HG03571 (cell line): ENCODE measurements at regions not wholly inside any gene's neighbourhood (a gene's known extent, or its start where the extent isn't known, plus 50 kb on each side); places are given as distances from the start of the nearest gene placed in this dataset.

Experiments
- ATAC-seq: cut with Tn5 transposase; IDR thresholded peaks from one replicate; pipeline ENCODE4 v1.9.1; 2021; ENCODE audit not compliant: unreplicated experiment

DNA sequence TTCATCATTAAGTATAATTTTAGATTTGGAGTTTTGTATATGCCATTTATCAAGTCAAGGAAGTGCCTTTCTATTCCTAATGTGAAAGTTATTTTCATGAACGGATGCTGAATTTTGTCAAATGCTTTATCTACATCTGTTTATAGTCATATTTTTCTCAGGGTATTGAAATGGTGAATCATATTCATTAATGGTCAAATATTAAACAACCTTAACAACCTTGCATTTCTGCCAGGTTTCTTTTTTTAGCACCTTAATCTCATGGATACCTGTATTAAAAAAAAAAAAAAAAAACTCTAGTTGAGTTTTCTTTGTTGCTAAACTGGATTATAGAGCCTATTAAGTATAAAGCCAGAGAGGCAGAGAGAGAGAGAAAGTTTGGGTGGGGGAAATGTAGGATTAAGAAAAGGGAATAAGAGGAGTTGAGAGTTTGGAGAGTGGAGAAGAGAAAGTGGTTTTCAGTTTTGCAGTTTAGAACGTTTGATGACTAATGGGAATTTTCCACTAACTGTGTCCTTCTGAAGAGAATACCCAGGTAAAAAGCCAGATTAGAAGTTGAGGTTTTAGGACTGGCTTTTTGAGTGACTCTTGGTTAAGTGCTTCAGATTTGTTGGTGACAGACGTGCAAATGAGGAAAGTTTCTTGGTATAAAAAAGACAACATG is 305.0 kb downstream of the HLX start:
- ATAC-seq, result no peak

- no peak for ATAC-seq
These were observed 307.9 kb downstream of the HLX start for GRCh38 chr1:221187174-221187573.

GRCh38 chr1:221188458-221188857 is 309.2 kb downstream of the HLX start:
- no peak for ATAC-seq

DNA sequence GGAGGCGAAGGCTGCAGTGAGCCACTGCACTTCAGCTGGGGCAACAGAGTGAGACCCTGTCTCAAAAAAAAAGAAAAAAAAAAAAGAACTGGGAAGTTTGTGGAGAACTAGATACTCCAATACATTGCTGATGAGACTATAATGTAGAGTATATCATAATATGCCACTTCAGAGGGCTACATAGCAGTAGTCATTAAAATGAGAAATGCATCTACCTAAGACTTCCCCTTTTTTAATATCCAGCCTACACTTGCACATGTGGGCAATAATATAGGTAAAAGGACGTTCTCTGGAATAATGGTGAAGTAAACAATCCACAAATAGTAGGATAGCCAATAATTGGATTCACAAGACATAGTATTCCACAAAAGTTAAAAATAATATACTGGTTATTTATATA is 311.0 kb downstream of the HLX start:
- ATAC-seq, result no peak

DNA sequence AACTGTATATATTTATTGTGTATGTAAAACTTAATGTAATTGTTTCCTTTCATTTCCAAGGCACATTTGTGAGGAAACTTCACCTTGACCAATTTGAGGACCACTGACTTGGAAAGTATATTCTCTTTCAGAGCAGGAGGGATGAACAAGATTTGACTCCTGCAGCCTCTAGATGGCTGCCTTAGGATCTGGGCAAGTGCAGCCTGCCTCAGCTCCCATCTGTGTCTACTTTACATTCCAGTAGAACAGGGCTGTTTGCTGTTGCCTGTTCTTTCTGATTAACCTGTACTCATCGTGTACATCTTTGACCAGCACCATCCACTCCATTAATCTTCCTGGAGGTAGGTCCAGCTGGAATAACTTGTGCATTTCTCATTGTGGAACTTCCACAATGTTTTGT is 312.8 kb downstream of the HLX start:
- no peak for ATAC-seq

- ATAC-seq, result no peak
These were observed 321.2 kb downstream of the HLX start for GRCh38 chr1:221200464-221200863.

DNA sequence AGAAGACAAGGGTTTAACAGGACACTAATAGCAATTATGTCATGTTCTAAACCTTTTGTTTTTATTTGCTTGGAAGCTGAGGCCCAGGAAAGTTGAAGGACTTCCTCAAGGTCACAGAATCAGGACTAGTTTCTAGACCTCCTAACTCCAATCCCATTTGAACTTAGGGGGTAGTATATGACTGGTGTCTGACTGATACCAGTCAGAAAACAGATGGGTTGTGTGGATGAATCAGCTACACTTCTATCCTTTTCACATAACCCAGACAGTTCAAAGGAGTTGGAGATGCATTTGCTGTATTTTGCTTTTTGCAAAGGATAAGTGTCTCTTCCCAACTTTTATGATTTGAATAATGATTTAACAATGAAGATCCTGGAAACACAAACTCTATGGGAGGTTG is 322.5 kb downstream of the HLX start:
- ATAC-seq, result no peak

DNA sequence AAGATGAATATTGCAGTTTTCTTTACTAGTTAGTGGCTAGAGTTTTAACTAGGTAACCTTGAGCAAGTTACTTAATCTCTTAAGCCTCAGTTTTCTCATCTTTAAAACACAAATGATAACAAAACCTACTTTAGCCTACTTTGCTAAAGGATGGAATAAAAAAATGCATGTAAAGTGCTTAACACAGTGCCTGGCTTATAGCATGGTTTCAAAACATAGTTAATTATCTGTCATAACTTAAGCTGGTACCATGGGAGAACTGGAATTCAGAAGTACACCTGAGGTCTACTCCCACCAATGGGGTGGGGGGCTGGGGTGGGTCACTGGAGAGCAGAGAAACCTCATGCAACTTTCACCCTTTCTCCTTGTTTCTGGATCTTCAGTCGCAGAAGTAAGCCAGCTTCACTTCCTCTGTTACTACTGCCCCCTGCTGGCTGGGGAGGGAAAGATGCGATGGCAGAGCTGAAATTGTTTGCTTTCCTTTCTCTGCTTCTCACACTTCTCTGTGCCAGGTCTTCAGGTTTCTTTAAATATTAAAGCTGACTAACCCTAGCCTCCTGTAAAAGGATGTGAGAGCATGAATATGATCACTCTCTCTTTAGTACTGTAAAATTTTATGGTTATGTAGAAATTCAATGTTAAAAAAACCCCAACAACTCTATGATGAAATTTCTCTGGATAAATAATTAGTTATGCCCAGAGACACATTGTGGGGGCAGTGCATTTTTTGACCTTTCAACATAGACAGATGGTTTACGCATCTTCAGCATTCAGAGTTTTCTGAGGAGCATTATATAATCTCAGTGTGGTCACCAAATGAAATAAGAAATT is 324.2 kb downstream of the HLX start:
- ATAC-seq, result no peak

- ATAC-seq, result no peak
These were observed 325.0 kb downstream of the HLX start for GRCh38 chr1:221204055-221204833.

DNA sequence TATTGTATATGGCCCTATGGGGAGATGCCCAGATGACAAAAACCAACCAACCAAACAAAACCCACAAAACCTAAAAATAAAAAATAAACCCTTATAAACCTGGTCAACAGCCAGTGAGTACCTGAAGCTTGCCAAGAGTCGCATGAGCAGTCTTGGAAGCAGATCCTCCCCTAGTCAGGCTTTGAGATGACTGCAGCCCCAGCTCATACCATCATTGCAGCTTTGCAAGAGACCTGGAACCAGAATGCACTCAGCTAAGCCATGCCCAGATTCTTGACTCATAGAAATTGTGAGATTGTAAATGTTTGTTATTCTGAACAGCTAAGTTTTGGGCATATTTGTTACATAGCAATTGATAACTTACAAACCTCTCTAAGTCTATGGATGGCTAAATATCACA is 326.8 kb downstream of the HLX start:
- no peak for ATAC-seq

DNA sequence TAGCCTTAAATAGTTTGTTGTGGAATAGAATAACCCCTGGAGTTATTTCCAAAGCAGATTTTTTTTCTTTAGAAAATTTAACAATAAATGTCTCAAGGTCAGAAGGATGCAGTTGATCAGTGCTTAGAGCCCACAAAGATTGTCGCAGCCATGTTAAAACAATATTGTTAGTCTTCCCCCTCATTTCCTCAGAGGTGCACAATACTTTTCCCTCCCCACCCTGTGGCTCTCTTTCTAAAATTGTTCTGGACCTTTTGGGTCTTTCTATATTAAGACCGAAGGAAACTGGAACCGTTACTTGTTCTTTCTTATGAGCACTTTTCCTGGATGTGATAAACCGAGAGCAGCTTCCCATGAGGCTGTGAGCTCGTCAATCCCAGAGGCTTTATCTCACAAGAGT is 333.7 kb downstream of the HLX start:
- ATAC-seq, result no peak

GRCh38 chr1:221217029-221217428 is 337.8 kb downstream of the HLX start:
- ATAC-seq, result no peak

DNA sequence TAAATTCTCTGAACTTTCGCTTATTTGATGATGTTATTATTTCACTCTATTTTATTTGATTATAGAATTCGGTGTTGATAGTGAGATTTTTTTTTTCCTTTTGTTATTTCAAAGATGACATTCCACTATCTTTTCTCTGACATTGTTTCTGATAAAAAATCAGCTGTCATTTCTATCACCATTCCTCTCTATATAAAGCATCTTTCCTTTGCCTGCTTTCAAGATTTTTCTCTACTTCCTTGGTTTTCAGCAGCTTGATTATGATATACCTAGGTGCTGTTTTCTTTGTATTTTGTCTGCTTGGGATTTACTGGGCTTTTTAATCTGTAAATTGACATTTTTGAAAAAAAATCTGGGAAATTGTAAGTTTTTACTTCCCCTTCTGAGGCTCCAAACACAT is 344.0 kb downstream of the HLX start:
- no peak for ATAC-seq

- ATAC-seq, result no peak
These were observed 348.2 kb downstream of the HLX start for GRCh38 chr1:221227460-221227859.

GRCh38 chr1:221227872-221228337 is 348.7 kb downstream of the HLX start:
- no peak for ATAC-seq

DNA sequence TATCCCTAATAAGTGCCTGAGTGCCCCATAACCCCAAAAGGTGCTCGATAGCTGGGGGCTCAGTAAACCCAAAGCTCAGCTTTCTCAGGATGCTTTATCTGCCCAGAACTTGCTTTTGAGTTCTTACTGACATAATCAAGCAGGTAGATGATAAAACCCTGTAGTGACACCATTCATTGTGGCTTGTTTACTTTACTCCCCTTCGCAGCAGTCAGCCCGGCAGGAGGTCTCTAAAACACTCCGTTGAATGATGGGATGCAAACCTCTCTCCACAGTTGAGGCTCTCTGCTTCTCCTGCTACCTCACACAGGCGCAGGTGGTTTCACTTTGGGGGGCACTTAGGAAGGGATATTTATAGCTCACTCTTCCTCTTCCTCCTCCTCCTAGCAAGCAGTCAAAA is 349.4 kb downstream of the HLX start:
- no peak for ATAC-seq

DNA sequence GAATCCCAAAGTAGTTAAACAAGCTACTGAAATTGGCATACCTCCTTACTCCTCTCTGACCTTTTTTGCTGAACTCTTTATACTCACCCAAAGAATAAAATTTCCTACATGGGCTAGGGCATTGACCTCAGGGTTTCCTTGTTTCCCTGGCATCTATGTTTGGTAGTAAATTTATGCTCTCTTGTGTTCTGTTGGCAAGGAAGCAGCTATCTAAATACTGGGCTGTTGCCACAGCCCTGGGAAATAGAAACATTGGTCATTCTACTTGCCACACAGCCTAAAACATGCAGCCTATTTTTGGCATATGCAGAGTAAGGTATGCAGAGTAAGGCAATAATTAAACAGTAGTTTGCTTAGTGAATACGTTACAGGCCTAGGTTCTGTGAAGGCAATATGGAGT is 351.4 kb downstream of the HLX start:
- ATAC-seq, result no peak

GRCh38 chr1:221234791-221235190 is 355.5 kb downstream of the HLX start:
- no peak for ATAC-seq

DNA sequence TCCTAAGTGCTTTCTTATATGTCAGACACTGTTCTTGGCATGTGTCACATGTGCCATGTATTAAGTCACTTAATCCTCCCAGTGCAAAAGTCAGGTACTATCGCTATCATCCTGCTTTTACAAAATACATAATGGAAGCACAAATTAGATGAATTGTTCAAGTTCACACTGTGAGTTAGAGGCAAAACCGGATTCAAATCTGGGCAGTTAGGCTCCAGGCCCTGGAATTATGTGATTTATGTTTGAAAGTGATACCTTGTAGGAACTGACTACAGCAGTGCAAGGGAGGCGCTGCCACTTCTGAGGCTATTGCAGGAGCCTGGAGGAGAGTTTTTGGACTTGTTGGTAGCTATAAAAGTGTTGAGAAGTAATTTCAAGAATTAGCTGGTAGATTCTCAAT is 358.3 kb downstream of the HLX start:
- ATAC-seq, result no peak

- ATAC-seq, result no peak
These were observed 359.9 kb downstream of the HLX start for GRCh38 chr1:221239181-221239580.

DNA sequence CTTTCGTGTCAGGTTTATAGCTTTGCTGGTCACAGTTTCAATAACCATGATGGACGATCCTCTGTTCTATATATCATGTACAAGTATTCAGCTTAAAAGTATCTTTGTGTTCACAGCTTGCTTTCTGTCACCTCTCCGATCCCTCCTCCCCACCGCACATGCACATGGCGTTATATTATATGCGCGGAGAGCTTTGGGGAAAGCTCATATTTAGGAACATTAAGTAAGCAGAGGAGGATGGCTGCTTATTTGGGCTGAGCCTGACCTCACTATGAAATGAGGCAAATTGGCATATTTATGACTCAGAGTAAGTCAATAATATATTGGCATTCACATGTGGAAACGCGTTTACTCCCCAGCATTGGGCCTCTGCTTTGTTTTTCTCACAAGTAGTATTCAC is 360.5 kb downstream of the HLX start:
- no peak for ATAC-seq

DNA sequence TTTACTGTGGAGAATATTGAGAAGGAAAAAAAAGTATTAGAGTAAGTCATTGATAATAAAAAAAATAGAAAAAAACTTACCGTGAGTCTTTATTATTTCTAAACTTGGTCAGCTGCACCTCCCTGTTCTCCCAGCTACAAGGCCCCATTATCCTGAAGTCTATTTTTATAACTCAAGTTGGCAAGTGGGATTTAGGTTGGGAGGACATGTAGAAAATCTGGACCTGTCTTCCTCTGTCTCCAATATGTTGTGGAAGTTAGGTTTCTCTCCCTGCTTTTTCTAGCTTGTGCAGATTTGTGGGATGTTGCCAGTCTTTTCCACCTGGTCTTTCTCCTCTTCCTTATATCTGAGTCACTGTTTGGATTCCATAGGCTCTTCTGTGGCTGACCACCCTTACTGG is 361.4 kb downstream of the HLX start:
- ATAC-seq, result no peak
